ENCODE measurements at regions not wholly inside any gene's neighbourhood (a gene's known extent, or its start where the extent isn't known, plus 50 kb on each side); places are given as distances from the start of the nearest gene placed in this dataset.
"Not testable (repeated sequence)": the region's sequence is repeated elsewhere in the genome, so short reads cannot be mapped to it uniquely, and the experiment has no call there.

DNA sequence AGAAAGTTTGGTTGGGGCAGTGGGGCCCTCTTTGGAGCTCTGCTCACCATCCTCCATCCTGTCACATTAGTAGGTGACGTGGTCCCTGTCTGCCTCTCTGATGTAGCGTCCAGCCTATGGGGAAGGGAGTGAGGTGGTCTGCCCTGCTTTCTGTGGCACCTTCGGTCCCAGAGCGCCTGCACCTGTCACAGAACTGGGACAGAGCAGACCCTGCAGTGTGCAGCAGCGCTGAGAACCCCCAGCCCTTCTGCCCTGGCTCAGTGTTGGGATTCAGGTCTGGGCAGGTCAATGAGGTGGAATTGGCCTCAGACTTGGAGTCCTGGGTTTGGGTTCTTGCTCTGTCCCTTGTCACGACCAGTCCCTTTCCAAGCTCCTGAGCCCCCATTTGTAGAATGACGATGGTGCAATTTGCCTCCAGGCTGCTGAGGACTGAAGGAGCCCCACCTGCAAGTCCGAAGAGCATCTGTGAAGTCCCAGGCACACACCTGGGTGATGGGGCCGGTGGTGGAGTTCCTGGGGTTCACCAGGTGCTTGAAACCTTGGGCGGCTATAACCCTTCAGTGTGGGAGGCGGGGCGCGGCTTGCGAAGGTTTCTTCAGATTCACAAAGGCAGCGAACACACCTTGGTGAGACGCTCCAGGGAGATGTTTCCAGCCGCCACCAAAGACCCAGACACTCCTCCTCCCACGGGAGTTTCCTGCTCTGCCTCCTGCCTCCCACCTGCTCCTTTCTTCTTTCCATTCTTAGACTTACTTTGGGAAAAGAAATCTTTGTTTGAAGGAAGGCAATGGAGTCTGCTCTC lies 265.4 kb upstream of the HDAC4 start:
- DNase-seq (ENCODE audit: extremely low read depth, low read depth, low spot score), result no peak

DNA sequence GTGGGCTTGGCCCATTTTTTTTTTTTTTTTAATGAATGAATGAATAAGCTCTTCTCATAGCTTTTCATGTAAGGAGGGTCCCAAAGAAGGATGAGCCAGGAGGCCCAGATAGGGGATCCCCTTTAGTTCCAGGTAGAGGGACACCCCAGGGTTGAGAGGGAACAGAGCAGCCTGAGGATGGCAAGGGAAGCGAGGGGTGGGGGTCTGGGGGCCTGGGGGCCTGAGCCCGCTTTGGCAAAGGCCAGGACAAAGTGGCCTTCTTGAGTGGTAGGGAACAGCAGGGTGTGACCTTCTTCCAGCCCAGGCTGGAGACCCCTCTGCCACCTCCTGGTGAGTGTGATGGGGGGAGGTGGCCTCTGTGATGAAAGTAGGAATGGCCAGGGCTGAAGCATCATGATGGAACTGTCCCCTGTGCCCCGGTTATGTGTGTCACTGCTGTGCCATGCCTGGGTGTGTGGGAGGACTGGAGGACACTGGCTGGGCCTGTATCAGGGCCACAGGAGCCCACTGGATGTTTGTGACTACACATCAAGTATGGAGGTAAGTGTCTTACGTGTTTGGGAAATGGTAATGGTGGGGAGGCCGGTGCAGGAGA lies 263.5 kb upstream of the HDAC4 start:
- DNase-seq (ENCODE audit: extremely low read depth, low read depth, low spot score), result no peak

DNA sequence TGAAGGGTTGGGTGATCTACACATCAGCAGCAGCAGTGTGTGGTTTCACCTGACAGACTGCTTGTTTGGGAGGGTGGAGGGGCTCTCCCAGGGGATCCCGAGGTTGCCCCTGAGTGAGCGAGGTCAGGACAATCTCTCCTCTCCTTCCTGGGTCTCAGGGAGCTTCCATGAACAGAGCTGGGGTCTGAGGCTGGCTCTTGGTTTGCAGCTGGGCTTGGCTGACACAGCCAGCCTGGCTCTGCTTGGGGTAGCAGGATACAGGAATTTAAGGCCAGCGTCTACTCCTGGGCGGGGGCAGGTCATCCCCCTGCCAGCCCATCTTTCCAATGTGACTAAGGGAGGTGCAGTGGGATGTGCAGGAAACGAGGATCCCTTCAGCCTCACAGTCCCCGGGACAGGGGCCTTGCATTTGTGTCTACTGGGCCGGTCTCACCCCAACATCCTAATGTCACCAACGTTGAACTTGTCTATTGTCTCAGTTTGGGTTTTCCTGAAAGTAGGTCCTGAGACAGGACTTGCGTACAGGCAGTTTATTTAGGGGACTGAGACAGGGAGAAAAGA lies 262.6 kb upstream of the HDAC4 start:
- DNase-seq (ENCODE audit: extremely low read depth, low read depth, low spot score), result no peak

DNA sequence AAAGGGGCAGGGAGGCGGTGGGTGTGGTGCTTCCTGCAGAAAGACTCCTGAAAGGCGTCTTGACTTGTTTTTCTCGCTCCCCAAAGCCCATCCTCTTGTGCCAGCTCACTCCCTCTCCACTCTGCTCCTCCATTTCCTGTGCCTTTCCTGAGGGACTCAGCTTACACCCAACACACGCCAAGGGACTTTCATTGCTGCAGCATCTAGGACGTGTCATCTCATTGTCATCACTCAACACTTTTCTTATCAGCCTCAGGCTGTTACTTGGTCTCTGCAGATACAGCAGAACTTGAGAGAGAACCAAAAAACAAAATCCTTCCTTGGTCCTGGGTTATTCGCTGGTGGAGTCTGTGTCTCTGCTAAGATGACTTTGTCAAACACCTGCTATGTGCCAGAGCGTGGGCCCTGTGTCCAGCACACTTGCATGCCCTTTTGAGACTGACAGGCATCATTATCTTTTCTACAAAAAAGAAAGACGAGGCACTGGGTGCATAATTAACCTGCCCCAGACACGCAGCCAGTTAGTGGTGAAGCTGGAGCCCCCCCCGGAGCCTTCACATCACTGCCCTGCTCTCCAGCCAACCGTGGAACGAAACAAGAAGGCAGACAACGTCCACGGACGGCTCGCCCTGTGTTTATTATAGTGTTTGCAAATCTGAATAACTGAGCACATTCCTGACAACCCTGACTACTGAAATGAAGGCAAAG lies 261.7 kb upstream of the HDAC4 start:
- DNase-seq (ENCODE audit: extremely low read depth, low read depth, low spot score), result no peak

DNA sequence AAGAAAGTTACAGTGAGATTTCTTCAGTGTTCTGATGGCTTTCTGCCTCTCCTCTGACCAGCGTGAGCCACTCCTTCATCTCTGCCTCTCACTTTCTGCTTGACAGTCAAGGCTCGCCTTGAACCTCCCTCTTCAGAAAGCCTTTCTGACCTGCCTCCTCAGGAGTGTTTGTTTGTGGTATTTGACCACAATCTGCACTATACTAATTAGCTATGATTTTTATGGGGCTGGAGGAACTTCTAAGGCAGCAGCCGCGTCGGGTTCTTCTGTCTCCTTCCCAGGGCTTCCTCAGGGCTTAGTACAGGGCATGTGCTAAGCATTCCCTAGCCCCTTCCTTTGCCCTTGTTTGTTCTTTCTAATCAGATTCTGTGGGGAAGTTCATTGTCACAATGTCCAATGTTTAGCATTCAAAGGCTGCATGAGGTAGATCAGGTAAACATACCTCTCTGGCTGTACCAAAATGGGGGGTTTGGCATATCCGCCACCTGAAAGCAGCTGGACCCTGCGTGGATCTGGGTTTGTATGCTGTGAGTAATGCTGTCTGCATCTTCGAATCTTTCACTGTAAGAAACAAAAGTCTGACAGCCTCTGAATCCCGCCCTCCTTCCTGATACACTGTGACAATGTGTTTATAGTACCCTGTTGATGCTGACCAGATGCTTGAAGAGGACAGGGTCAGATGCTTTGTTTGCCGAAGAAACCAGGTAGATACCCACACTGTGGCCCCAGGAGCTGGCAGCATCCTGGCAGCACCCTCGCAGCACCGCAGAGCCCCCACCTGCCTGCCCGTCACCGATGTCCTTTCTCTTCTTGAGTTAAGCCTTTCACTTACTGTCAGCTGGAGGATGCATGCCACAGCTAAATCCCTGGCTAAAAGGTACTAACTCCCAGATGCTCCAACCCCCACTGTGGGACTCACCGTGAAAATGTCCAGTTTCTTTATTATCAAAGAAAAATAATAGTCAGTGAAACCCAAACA lies 260.8 kb upstream of the HDAC4 start:
- no peak for DNase-seq (ENCODE audit: extremely low read depth, low read depth, low spot score)

DNA sequence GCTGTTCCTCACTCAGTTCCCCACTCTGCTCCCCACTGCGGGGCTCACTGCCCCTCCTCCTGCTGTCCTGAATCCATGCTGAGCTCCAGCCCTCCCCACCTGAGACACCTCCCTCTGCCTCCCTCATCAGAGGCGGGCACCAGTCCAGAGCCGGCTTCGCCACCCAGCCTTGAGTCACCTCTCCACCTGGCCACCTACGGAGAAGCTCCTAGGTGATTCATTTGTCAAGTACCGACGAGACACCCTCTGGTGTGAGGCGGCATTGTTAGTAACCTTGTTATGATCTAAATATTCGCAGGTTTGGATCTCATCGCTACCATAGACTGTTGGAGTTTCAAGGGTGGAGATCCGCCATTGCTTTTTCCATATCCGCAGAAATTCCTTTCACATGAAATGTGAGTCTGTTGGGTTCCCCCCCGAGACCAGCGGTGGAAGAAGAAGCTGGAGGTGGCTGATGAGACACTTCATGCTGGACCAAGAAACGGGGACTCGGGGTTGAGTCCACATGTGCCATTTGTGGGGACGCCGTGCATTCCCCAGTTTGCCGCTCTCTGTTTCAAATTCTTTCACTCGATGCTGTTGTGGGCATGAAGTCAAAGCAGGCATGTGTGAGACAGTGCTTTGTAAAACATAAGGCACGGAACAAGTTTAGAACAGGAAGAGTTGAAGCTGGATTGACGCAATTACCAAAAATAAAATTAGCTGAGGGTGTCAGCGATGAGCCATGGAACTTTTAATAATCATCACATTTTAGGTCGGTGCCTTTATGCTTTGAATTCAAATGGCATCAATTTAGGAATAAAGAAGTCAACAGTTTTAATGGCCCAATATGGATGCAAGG lies 259.8 kb upstream of the HDAC4 start:
- DNase-seq (ENCODE audit: extremely low read depth, low read depth, low spot score), result no peak

DNA sequence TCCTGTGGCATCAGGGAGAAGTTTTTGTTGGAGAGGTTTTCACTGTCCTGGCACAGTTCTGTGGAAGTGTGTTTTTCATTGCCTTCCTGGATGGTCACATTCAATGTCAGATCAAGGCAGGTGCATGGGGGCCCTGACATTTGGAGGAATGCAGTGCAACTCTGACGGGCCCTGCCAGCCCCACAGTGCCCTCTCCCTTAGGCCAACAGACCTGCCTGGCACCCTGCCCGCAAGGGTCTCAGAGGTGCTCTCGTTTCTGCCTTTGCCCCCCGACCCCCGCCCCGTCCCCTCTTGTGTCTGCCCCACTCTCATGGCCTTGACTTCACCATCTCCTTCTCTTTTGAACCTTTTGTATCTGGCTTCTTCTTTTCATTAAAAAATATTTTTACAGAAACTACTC lies 257.2 kb upstream of the HDAC4 start:
- no peak for DNase-seq (ENCODE audit: extremely low read depth, low read depth, low spot score)

DNA sequence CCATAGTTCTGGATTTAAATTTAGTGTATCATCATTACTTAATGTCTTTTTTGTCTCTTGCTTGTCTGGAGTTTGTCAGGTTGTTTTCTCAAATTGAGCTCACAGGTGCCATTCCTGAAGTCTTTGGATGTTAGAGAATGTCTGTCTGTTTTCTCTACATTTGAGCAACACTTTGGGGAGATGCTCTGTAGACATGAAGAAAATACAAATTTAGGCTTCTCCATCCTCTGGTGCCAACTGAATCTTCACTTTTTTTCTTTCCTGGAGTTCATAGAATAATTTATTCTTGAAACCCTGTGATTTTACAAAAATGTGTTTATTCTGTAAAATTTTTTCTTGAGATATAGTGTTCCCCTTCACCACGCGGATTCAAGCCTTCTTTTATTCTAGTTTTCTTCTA lies 256.4 kb upstream of the HDAC4 start:
- no peak for DNase-seq (ENCODE audit: extremely low read depth, low read depth, low spot score)

DNA sequence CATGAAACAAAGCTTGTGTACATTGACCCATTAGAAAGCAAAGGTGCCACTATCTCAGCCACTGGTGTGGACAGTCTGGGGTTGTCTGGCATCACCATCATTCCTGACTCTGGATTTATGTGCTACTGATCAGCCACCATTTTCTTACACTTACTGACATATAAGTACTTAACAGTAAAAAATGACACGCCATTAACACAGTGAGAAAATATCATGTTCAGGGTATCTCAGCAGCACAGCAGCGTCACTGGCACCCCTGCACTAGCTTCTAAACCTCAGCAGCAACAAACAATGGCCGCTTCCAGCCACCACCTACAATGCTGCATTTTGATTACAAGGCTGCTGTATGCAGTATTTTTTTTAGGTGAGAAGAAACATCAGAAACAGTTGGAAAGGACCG lies 253.4 kb upstream of the HDAC4 start:
- DNase-seq (ENCODE audit: extremely low read depth, low read depth, low spot score), result no peak

DNA sequence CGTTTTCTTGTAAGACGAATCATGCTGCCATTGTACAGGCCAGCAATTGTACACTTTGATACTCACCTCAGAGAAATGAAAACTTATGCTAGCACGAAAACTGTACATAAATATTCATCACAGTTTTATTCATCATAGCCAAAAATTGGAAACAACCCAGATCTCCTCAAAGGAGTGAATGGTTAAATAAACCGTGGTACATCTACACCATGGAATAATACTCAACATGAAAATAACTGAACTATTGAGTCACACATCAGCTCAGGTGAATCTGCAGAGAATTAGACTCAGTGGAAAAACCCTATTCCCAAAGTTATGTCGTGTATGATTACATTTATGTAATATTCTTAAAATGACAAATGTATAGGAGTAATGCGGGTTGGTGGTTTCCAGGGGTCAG lies 251.0 kb upstream of the HDAC4 start:
- no peak for DNase-seq (ENCODE audit: extremely low read depth, low read depth, low spot score)

DNA sequence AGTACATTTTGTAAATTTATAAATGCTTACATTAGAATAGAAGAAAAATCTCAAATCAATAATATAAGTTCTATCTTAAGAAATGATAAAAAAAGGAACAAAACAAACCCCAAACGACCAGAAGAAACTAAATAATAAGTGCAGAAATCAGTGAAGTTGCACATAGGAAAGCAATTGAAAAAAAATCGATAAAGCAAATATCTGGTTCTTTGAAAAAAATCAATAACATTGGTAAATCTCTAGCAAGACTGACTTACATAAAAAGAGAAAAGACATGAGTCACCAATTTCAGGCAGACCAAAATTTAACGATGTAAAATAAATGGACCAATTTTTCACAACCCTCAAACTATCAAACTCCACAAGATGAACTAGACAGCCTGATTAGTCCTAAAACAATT lies 249.9 kb upstream of the HDAC4 start:
- DNase-seq (ENCODE audit: extremely low read depth, low read depth, low spot score), result no peak

DNA sequence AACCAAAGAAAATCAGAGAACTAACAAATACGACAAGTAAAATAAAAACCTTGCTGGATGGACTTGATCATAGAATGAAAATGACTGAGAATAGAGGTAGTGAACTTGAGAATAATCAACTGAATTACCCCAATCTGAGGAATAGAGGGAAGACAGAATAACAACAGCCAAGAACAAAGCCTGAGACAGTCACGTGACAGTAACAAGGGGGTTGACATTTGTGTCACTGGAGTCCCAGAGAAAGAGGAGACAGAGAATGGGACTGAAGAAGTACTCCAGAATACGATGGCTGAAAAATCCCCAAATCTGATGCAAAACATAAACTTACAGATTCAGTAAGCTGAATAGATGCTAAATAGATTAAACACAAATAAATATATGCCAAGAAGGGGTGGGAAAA lies 248.5 kb upstream of the HDAC4 start:
- no peak for DNase-seq (ENCODE audit: extremely low read depth, low read depth, low spot score)

DNA sequence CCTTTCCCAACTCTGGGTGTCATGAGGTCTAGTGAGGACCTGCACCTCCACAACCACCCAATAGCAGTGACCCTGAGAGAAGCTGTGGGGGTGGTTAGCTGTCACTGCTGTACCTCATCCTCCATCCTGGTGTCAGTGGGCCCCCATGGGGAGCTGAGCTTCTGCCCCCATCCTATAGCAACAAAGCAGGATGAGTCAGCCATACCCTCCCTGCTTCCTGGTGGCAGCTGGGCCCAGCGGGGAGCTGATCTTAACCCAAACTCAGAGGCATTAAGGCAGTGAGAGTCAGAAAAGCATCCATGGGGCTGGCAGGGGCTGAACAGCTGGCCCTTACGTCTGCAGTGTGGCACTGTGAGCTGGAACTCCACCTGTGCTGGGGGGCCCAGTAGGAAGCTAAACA lies 247.8 kb upstream of the HDAC4 start:
- no peak for DNase-seq (ENCODE audit: extremely low read depth, low read depth, low spot score)

DNA sequence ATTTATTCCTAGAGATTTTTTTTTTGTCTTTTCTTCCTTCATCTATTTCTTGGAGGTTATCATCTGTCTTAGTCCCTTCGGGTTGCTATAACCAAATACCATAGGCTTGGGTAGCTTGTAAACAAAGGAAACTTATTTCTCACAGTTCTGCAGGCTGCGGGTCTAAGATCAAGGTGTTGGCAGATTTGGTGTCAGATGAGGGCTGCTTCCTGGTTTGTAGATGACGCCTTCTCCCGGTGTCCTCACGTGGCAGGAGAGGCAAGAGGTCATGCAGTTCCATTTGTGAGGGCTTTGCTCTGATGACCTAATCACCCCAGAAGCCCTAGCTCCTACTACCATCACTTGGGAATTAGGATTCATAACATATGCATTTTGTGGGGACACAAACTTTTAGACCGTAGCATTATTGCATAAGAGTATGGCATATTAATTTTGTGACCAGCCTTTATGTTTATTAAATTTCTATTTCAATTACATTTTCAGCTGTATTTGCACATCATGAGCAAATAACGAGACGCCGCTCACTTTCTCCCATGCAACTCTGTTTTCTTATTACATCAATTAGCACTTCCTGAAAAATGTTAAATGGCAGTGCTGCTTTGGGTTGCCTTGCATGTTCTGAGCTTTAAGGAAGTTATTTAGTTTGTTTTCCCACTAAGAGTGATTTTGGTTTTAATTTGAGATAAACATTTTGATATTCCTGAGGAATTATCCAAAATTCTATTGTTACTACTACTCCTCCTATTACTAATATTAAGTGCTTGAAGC lies 246.4 kb upstream of the HDAC4 start:
- DNase-seq (ENCODE audit: extremely low read depth, low read depth, low spot score), result no peak

DNA sequence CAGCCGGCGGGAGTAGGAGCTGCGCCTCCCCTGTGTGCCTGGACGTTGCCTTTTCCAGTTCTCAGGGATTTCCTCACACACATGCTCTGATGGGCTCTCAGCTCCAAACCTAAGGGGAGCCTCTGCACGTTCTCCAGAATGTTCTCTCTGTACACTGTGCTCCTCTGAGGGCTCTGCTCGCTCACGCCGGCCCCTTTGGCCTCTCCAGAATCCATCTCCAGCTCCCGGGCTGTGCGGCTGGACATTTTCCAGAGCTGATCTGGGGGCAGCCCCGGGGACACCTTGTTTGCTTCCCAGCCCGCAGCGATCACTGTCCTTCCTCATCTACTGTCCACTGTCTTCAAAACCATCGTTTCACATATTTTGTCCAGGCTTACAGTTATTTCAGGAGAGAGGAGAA lies 245.4 kb upstream of the HDAC4 start:
- DNase-seq (ENCODE audit: extremely low read depth, low read depth, low spot score), result no peak

DNA sequence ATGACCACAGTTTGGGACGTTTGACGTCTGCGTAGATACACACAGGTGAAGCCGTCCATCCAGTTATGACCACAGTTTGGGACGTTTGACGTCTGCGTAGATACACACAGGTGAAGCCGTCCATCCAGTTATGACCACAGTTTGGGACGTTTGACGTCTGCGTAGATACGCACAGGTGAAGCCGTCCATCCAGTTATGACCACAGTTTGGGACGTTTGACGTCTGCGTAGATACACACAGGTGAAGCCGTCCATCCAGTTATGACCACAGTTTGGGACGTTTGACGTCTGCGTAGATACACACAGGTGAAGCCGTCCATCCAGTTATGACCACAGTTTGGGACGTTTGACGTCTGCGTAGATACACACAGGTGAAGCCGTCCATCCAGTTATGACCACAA lies 243.8 kb upstream of the HDAC4 start:
- DNase-seq (ENCODE audit: extremely low read depth, low read depth, low spot score), result not testable (repeated sequence)

DNA sequence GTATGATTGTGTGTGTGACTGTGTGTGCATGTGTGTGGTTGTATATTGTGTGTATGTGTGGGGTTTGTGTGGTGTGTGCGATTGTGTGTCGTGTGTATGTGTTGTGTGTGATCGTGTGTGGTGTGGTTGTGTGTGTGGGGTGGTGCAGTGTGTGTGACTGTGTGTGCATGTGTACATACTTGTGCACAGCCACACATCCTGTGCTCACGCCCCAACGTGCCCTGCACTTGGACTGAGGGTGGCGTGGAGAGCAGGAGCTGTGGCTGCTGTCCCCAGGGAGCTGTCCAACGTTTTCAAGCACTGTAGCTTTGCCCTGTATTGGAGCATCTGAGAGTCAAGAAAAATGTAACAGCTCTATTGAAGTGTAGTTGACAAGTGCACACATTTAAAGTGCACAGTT lies 243.2 kb upstream of the HDAC4 start:
- DNase-seq (ENCODE audit: extremely low read depth, low read depth, low spot score), result no peak

DNA sequence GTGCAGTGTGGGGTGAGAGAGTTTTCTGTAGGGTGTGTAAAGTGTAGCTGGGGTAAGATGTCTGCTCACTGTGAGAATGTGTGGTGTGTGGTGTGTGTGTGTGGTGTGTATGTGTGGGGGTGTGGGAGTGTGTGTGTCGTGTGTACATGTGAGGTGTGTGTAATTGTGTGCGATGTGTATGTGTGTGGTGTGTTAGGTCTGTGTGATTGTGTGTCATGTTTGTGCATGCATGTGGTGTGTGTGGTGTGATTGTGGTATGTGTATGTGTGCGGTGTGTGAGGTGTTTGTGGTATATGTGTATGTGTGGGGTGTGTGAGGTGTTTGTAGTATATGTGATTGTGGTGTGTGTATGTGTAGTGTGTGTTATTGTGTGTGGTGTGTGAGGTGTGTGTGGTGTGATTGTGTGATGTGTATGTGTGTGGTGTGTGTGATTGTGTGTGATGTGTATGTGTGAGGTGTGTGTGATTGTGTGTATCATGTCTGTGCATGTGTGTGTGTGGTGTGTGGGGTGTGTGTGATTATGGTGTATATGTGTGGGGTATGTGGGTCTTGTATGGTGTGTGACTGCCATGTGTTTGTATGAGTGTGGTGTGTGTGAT lies 241.7 kb upstream of the HDAC4 start:
- DNase-seq (ENCODE audit: extremely low read depth, low read depth, low spot score), result no peak

DNA sequence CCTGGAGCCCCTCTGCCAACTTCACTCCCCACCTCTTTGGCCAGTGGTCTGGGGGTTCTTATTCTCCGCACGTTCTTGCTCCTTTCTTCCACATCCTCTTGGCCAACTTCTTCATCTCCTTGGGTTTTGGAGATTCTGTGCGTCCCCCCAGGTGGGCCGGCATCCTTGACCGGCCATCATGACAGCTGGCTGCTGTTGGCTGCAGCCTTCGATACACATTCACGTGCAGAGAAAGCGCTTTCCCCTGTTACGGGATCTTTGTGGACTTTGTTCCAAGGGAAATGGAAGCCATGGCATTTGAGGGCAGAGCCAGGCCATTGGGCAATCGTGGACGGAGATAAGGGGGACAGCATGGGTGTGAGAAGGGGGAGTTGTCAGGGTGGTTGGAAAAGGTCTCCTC lies 241.1 kb upstream of the HDAC4 start:
- not testable (repeated sequence) for DNase-seq (ENCODE audit: extremely low read depth, low read depth, low spot score)

Data from glomerular endothelial cell (primary cell).